Smooth muscle cell (in vitro differentiated cells): ENCODE measurements at regions not wholly inside any gene's neighbourhood (a gene's known extent, or its start where the extent isn't known, plus 50 kb on each side); places are given as distances from the start of the nearest gene placed in this dataset.
A peak's percentile ranks its signal among the peaks of the same experiment; 100 is the strongest.

Experiments
- DNase-seq: peaks from one replicate; lab custom pipeline; 2025; ENCODE audit not compliant: unreplicated experiment; lab: John Stamatoyannopoulos, UW
- H2AFZ ChIP-seq: fragments of 200-600 bp; sonication (generic); 2 replicates; pipeline ENCODE4 v1.6.0; 2016; ENCODE audit warnings: antibody characterized with exemption, low read depth, mild to moderate bottlenecking
- H3F3A ChIP-seq: fragments of 200-600 bp; sonication (generic); 2 replicates; pipeline ENCODE4 v1.6.0; 2017; ENCODE audit warnings: antibody characterized with exemption, low read depth
- H3K27ac ChIP-seq: fragments of 200-600 bp; sonication (generic); 2 replicates; pipeline ENCODE4 v1.5.1; 2016; ENCODE audit warnings: low read depth, mild to moderate bottlenecking
- H3K27me3 ChIP-seq: fragments of 200-600 bp; sonication (generic); 2 replicates; pipeline ENCODE4 v1.6.1; 2016; ENCODE audit warnings: low read depth, mild to moderate bottlenecking
- H3K36me3 ChIP-seq: fragments of 200-600 bp; sonication (generic); 2 replicates; pipeline ENCODE4 v1.5.1; 2016; ENCODE audit warnings: low read depth
- H3K4me1 ChIP-seq: fragments of 200-600 bp; sonication (generic); 2 replicates; pipeline ENCODE4 v1.5.1; 2016; ENCODE audit warnings: low read depth
- H3K4me2 ChIP-seq: fragments of 200-600 bp; sonication (generic); 2 replicates; pipeline ENCODE4 v1.6.0; 2016; ENCODE audit warnings: mild to moderate bottlenecking
- H3K4me3 ChIP-seq: fragments of 200-600 bp; sonication (generic); 2 replicates; pipeline ENCODE4 v1.5.1; 2016; ENCODE audit warnings: mild to moderate bottlenecking
- H3K79me2 ChIP-seq: fragments of 200-600 bp; sonication (generic); 2 replicates; pipeline ENCODE4 v1.6.0; 2016; ENCODE audit warnings: low read depth, mild to moderate bottlenecking
- H3K9ac ChIP-seq: fragments of 200-600 bp; sonication (generic); 2 replicates; pipeline ENCODE4 v1.6.0; 2016; ENCODE audit warnings: low read depth
- H3K9me3 ChIP-seq: fragments of 200-600 bp; sonication (generic); replicated peaks from 2 replicates; pipeline ENCODE4 v1.5.1; 2016; ENCODE audit warnings: low read depth
- H4K20me1 ChIP-seq: fragments of 200-600 bp; sonication (generic); 2 replicates; pipeline ENCODE4 v1.6.0; 2016; ENCODE audit warnings: low read depth
- CTCF ChIP-seq: fragments of 200-600 bp; sonication (generic); IDR thresholded peaks from 2 replicates; pipeline ENCODE4 v1.5.1; 2017; ENCODE audit warnings: borderline replicate concordance, mild to moderate bottlenecking, antibody characterized with exemption; ENCODE audit not compliant: insufficient read depth, poor library complexity, severe bottlenecking
- WGBS: methylation state at CpG from one replicate; pipeline ENCODE4 v1.1.7; 2016; ENCODE audit warnings: low lambda C conversion rate; 5-methylcytosine and 5-hydroxymethylcytosine counted together

GRCh38 chr1:234716908-234717375 lies 107.0 kb upstream of the IRF2BP2 start:
- H3K4me3 ChIP-seq: no peak overlapping the region
- H3K4me2 ChIP-seq: no peak overlapping the region
- H3F3A ChIP-seq: peaks cover 2% of the 10 kb centered on the region
- H3K9me3 ChIP-seq: no peaks in the 10 kb centered on the region
- no peak for DNase-seq
- no peaks in the 10 kb centered on the region for H4K20me1 ChIP-seq
- H3K27me3 ChIP-seq: no peaks in the 10 kb centered on the region
- no peaks in the 10 kb centered on the region for H3K36me3 ChIP-seq
- WGBS: 38% methylated on average over 15 of the region's 15 CpGs
- peak overlapping the region; percentile 48 for H3K27ac ChIP-seq
- no peak for TF ChIP-seq CTCF
- no peak overlapping the region for H3K9ac ChIP-seq
- H2AFZ ChIP-seq: peak overlapping the region; percentile 89
- peaks cover 1% of the 10 kb centered on the region for H3K4me1 ChIP-seq
- no peaks in the 10 kb centered on the region for H3K79me2 ChIP-seq

GRCh38 chr1:234715252-234716014 lies 105.5 kb upstream of the IRF2BP2 start:
- Histone ChIP-seq H3K4me2 (peak overlapping the region; percentile 22), H3K9ac (no peak overlapping the region), H3K4me3 (no peak overlapping the region), H4K20me1 (no peaks in the 10 kb centered on the region), H3K4me1 (no peaks in the 10 kb centered on the region), H3K27ac (no peak overlapping the region), H3K36me3 (no peaks in the 10 kb centered on the region), H3K27me3 (no peaks in the 10 kb centered on the region), H3K9me3 (no peaks in the 10 kb centered on the region), H3F3A (peaks cover 10% of the 10 kb centered on the region), H2AFZ (no peak overlapping the region), H3K79me2 (no peaks in the 10 kb centered on the region)
- TF ChIP-seq CTCF: no peak
- 53% methylated on average over 10 of the region's 10 CpGs for WGBS
- no peak for DNase-seq

GRCh38 chr1:234713859-234714258 lies 103.9 kb upstream of the IRF2BP2 start:
- Histone ChIP-seq H3K9ac (no peak overlapping the region), H3F3A (peaks cover 13% of the 10 kb centered on the region), H3K27ac (no peak overlapping the region), H3K27me3 (no peaks in the 10 kb centered on the region), H3K4me2 (no peak overlapping the region), H2AFZ (no peak overlapping the region), H4K20me1 (no peaks in the 10 kb centered on the region), H3K4me1 (no peaks in the 10 kb centered on the region), H3K4me3 (no peak overlapping the region), H3K9me3 (no peaks in the 10 kb centered on the region), H3K79me2 (no peaks in the 10 kb centered on the region), H3K36me3 (no peaks in the 10 kb centered on the region)
- WGBS: 93% methylated on average over 5 of the region's 5 CpGs
- no peak for TF ChIP-seq CTCF
- DNase-seq: no peak

GRCh38 chr1:234713440-234713839 lies 103.5 kb upstream of the IRF2BP2 start:
- WGBS: 89% methylated on average over 11 of the region's 11 CpGs
- H3K27ac ChIP-seq: no peak overlapping the region

More at GRCh38 chr1:234713440-234713839, 103.5 kb upstream of the IRF2BP2 start:
- no peak overlapping the region for H3K4me2 ChIP-seq
- H4K20me1 ChIP-seq: no peaks in the 10 kb centered on the region
- H3K79me2 ChIP-seq: no peaks in the 10 kb centered on the region
- H3K4me1 ChIP-seq: no peaks in the 10 kb centered on the region
- H3K9ac ChIP-seq: no peak overlapping the region
- TF ChIP-seq CTCF: no peak
- no peak overlapping the region for H2AFZ ChIP-seq
- H3K4me3 ChIP-seq: no peak overlapping the region
- peaks cover 13% of the 10 kb centered on the region for H3F3A ChIP-seq
- no peaks in the 10 kb centered on the region for H3K9me3 ChIP-seq
- DNase-seq: no peak
- no peaks in the 10 kb centered on the region for H3K27me3 ChIP-seq
- H3K36me3 ChIP-seq: no peaks in the 10 kb centered on the region
